Type B pancreatic cell (in vitro differentiated cells): ENCODE measurements at regions not wholly inside any gene's neighbourhood (a gene's known extent, or its start where the extent isn't known, plus 50 kb on each side); places are given as distances from the start of the nearest gene placed in this dataset.

Source experiments
- DNase-seq: peaks from one replicate; pipeline ENCODE4 v3.0.0; 2021; ENCODE audit warnings: mixed read lengths; ENCODE audit not compliant: unreplicated experiment; ENCODE audit errors: extremely low spot score
- H3K27ac Mint-ChIP-seq: 2 replicates; pipeline ENCODE4 v1.8.0; 2021; ENCODE audit warnings: mild to moderate bottlenecking, mixed read lengths
- H3K27me3 Mint-ChIP-seq: 2 replicates; pipeline ENCODE4 v1.8.0; 2021; ENCODE audit warnings: mixed read lengths
- H3K36me3 Mint-ChIP-seq: 2 replicates; pipeline ENCODE4 v1.8.0; 2021; ENCODE audit warnings: mixed read lengths
- H3K4me1 Mint-ChIP-seq: one replicate; pipeline ENCODE4 v1.8.0; 2021; ENCODE audit warnings: mixed read lengths; ENCODE audit not compliant: unreplicated experiment
- H3K4me3 Mint-ChIP-seq: 2 replicates; pipeline ENCODE4 v1.8.0; 2021; ENCODE audit warnings: mild to moderate bottlenecking, mixed read lengths
- H3K9me3 Mint-ChIP-seq: 2 replicates; pipeline ENCODE4 v1.8.0; 2021; ENCODE audit warnings: mixed read lengths
- TF ChIP-seq, protein P1 (sequence below): fragments of 200-600 bp; sonication (generic); conservative IDR thresholded peaks from 2 replicates; pipeline ENCODE4 v1.5.0; 2021; ENCODE audit warnings: antibody characterized with exemption, mild to moderate bottlenecking

DNA sequence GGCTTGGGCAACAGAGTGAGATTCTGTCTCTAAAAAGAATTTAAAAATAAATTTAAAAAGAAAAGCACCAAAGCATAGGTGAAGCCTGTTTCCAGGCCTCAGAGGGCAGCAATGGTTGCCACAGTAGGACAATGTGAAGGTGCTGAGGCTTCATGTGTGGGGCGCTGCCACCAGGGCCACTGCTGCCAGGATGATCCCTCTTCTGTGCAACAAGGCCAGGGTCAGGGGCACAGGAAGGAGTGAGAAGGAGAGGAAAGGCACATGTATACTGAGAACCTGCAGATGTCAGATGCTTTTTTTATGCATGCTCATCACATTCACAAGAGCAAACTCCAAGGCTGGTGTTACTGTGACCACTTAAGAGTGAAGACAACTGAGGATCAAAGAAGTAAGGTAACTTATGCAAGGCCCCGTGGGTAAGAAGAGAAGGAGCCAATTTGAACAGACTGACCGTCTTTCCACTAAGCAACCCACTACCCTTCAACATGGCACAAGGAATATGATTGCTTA lies 79.7 kb upstream of the ACKR3 start:
- Mint-ChIP-seq H3K4me1 (peaks cover 19% of the 10 kb centered on the region), H3K9me3 (peaks cover 4% of the 10 kb centered on the region), H3K36me3 (peaks cover 10% of the 10 kb centered on the region), H3K27me3 (no peaks in the 10 kb centered on the region), H3K27ac (no peak overlapping the region), H3K4me3 (no peak overlapping the region)
- TF ChIP-seq, protein P1, sequence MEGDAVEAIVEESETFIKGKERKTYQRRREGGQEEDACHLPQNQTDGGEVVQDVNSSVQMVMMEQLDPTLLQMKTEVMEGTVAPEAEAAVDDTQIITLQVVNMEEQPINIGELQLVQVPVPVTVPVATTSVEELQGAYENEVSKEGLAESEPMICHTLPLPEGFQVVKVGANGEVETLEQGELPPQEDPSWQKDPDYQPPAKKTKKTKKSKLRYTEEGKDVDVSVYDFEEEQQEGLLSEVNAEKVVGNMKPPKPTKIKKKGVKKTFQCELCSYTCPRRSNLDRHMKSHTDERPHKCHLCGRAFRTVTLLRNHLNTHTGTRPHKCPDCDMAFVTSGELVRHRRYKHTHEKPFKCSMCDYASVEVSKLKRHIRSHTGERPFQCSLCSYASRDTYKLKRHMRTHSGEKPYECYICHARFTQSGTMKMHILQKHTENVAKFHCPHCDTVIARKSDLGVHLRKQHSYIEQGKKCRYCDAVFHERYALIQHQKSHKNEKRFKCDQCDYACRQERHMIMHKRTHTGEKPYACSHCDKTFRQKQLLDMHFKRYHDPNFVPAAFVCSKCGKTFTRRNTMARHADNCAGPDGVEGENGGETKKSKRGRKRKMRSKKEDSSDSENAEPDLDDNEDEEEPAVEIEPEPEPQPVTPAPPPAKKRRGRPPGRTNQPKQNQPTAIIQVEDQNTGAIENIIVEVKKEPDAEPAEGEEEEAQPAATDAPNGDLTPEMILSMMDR: no peak
- DNase-seq: no peak

- Mint-ChIP-seq H3K9me3 (peaks cover 4% of the 10 kb centered on the region), H3K27me3 (no peaks in the 10 kb centered on the region), H3K36me3 (peaks cover 4% of the 10 kb centered on the region), H3K4me3 (no peak overlapping the region), H3K4me1 (peaks cover 6% of the 10 kb centered on the region), H3K27ac (no peak overlapping the region)
- TF ChIP-seq, protein P1: no peak
- no peak for DNase-seq
Measured at GRCh38 chr2:236496340-236496739, 73.3 kb upstream of the ACKR3 start.

- Mint-ChIP-seq H3K27me3 (no peaks in the 10 kb centered on the region), H3K4me3 (no peak overlapping the region), H3K36me3 (no peaks in the 10 kb centered on the region), H3K9me3 (no peaks in the 10 kb centered on the region), H3K4me1 (peaks cover 6% of the 10 kb centered on the region), H3K27ac (no peak overlapping the region)
- TF ChIP-seq, protein P1: no peak
- no peak for DNase-seq
Measured at GRCh38 chr2:236498369-236498768, 71.3 kb upstream of the ACKR3 start.

- no peak overlapping the region for H3K27ac Mint-ChIP-seq
- H3K27me3 Mint-ChIP-seq: peaks cover 4% of the 10 kb centered on the region
- DNase-seq: no peak
- H3K36me3 Mint-ChIP-seq: no peaks in the 10 kb centered on the region
- TF ChIP-seq, protein P1: no peak
- no peak overlapping the region for H3K4me3 Mint-ChIP-seq
- peaks cover 8% of the 10 kb centered on the region for H3K9me3 Mint-ChIP-seq
- H3K4me1 Mint-ChIP-seq: peaks cover 6% of the 10 kb centered on the region
Measured at GRCh38 chr2:236499691-236500578, 69.7 kb upstream of the ACKR3 start.

- no peak for DNase-seq
- Mint-ChIP-seq H3K27me3 (peaks cover 9% of the 10 kb centered on the region), H3K9me3 (peaks cover 8% of the 10 kb centered on the region), H3K27ac (no peak overlapping the region), H3K4me3 (no peak overlapping the region), H3K4me1 (peaks cover 6% of the 10 kb centered on the region), H3K36me3 (no peaks in the 10 kb centered on the region)
- TF ChIP-seq, protein P1: no peak
Measured at GRCh38 chr2:236501026-236501425, 68.6 kb upstream of the ACKR3 start.
